ENCODE measurements at regions not wholly inside any gene's neighbourhood (a gene's known extent, or its start where the extent isn't known, plus 50 kb on each side); places are given as distances from the start of the nearest gene placed in this dataset.
"Not testable (repeated sequence)": the region's sequence is repeated elsewhere in the genome, so short reads cannot be mapped to it uniquely, and the experiment has no call there.

DNA sequence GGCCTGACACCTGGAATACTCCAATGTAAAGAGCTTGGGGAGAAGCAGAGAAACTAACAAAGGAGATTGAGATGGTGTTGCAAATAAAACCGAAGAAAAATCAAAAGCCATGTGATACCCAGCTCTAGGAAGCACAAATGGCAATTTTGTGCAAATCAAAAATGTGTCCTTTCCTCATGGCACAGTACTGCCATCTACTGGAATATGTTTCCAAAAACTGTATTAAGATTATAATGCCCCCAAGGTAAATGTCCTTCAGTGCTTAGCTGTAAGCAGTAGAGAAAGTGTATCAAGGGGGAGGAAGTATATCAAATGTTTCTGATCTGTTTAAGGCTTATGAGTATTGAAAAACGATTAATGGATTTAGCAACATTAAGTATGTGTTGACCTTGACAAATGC, 620.3 kb downstream of the ZWINT start:
- DNase-seq = not testable (repeated sequence)

DNA sequence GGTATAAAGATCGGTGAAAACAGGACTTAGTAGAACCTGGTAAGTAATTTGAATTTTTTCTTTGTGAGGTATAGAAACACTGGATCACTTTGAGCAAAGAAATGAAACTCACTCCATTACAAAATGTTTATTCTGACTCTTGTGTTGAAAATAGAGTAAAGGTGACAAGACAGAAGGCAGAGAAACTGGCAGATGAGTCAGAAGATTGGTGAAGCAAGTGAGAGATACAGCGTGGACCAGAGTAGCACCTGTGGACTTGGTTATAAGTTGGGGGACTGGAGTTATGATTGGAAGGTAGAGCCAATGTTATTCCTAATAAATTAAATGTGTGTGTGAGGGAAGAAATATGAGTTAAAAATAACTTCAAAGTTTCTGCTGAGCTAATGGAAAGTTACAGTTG, 620.9 kb downstream of the ZWINT start:
- DNase-seq = no peak

DNA sequence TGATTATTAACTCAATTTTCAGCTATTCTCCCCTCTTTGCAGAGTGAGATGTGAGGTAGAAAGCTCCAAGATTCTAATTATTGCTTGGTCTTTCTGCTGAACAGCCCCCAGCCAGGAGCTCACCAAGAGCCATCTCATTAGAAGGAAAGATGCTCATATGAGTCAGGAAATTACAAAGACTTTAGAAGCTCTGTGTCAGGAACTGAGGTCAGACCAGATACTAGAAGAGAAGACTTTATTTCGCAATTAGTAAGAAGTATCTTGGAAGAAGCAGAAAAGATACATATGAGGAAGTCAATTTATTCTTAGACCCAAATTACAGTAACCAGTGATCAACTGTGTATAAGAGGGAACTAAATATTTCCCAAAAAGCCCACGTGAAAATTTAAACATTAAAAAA, 626.9 kb downstream of the ZWINT start:
- DNase-seq = no peak

DNA sequence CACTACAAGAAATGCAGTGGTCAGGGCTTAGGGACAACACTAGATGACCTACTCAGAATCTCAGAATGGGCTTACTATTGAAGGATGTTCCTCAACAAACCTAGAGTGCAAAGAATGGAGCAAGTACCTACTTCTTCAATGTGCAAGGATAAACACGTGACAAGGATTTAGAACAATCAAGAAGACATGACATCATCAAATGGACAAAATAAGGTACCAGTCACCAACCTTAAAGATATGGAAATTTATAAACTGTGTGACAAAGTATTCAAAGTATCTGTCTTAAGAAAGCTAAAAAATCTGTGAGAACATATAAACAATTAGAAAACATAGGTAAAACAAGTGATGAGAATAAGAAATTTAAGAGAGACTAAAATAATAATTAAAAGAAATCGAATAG, 656.1 kb downstream of the ZWINT start:
- DNase-seq = no peak

DNA sequence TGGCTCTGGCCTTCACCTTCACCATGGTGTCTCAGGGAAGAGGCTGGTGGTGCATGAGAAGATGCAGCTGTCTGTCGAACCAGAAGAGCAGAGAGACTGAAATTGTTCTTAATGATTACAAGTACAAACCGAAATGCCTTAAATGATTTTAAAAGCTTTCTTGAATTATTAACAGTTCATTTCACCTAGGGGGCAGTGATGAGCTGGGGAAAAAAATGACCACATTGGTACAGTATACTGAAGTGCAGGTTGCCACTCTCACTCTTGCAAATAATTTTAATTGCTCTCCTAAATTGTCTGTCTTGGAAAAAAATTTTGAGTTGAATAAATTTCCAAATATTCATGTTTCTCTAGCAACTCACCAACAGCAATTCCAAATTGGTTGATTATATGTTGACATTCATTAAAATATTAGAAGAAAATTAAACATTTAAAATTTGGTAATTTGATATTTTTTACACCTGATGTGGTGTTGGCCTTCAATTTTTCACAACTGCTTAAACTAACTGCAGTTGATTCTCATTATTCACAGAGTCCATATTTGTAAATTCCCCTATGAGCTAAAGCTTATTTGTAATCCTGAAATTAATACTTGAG, 692.6 kb downstream of the ZWINT start:
- no peak for DNase-seq

DNA sequence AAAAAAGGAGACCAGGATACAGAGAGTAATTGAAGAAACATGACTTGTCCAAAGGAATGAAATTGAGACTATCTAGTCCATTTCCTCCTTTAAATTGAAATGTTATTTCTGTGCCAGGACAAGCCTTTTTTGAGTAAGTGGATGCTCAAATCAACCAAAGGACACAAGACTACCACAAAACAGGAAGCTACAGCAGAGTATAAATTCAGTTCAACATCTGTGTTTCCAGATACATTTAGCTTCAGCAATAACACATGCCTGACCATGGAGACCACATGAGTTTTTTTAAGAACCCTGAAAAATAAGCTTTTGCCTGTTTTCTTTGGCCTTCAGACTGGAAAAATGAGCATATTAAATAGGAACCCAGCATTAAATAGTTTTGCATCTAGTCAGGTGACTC, 707.5 kb downstream of the ZWINT start:
- DNase-seq = no peak

DNA sequence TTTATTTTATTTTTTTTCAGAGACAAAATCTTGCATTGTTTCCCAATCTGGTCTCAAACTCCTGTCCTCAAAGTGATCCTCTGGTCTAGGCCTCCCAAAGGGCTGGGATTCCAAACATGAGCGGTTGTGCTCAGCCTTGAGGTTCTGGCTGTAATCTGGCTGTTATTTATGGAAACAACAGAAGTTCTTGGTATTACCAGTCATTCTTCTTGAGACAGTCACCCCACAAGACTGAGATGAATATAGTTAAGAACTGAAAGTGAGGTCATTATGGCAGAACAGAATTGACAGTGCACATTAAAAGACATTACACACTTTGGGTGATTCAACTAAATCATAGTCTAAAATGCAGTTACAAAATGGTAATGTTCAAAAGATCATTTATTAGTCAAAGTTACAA, 719.5 kb downstream of the ZWINT start:
- DNase-seq = no peak

DNA sequence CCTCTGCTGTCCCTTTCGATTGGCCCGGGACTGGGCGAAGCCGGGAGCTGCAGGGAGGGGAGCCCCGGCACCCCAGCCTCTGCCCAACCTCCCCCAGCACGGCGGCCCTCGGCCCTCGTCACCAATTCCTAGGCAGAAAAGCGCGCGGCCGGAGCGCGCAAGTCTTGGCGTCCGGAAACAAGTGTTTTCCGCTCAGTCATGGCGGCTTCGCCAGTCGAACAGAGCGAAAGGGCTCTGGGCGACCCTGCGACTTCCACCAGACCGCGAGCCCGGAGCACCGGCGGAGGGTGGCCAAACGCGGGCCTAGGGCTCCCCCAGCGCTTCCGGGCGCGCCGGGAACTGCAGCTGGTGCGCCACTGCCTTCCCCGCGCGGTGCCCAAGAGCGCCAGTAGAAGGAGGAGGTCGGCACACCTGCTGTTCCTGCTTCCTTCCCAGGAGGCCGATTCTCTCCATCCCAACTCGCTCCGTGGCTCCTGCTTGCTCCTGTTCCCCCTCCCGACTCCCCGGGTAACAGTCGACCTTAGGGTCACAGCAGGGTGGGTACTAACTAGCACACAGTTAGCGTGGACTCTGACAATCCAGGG, 729.9 kb downstream of the ZWINT start:
- peak; percentile 16 for DNase-seq

DNA sequence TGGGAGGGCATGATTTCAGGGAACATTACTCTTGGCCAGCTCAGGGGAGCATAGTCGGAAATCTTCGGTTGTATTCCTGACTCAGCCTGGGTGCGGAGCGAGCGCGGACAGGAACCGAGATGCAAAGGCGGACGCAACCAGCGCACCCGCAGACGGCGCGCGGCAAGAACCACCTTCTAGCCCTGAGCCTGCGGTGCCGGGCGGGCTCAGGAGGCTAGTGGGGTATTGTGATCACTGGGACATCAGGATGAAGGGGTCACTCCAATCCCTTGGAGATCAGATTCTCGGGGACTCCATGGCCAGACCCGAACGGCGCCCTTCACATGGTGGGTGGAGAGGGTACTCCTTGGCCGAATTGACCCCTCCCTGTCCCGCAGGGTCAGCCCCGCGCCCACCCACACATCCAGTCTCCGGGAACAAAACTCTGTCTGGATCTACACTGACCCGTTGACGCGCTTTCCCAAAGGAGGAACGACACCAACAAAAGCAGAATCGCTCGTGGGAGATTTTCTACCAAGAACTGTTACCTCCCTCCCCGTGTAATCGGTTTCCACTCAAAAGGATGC, 730.5 kb downstream of the ZWINT start:
- DNase-seq = no peak

DNA sequence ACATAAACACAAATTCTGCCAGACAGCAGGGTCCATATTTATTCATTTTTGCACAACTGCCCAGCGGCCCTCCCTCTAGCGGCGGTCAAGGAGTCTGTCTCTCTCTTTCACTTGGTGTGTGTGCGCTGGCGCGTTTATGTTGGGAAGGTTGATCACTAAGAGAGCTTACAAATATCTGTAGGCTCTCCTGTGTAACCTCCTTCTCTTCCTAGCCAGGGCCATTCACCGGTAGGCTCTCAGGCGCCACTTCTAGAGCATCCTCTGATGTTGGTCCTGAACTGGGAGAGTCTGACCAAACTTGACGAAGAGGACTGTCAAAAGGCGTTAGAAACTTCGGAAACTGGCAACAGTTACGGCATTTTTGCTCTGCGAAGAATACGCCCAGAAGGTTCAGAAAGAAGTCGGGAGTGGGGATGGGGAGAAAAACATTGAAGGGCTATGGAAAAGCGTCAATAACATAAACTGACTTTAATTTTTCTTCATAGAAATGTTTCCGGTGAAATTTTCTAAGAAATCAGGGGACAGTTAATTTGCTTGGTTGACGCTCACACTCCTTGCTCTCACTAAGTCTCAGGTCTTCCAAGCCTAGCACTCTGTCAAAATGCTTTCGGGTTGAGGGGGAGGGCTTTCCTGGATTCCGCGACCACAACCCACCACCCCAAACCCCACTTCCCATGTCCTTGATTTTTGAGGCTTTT, 731.1 kb downstream of the ZWINT start:
- DNase-seq = peak; percentile 43

DNA sequence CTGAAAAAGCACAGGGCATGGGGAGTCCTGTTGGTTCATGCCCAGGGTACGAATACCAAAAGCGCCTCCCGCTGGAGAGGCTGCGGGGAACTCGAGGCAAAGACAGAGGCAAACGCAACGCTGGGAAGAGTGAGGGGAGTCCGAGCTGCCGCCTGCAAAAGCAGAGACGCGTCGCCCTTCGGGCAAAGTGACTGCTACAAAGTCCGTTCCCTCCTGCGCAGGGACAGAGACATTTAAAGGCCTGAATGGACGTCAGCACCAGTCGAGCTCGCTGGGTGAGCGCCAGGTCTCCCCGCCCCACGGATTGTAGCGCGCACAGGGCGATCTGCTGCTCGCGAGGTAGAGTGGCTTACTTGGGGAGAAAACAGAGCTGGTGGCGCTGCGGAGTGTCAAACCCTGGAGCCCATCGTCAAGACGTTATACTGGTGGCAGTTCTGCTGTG, 732.8 kb downstream of the ZWINT start:
- no peak for DNase-seq

DNA sequence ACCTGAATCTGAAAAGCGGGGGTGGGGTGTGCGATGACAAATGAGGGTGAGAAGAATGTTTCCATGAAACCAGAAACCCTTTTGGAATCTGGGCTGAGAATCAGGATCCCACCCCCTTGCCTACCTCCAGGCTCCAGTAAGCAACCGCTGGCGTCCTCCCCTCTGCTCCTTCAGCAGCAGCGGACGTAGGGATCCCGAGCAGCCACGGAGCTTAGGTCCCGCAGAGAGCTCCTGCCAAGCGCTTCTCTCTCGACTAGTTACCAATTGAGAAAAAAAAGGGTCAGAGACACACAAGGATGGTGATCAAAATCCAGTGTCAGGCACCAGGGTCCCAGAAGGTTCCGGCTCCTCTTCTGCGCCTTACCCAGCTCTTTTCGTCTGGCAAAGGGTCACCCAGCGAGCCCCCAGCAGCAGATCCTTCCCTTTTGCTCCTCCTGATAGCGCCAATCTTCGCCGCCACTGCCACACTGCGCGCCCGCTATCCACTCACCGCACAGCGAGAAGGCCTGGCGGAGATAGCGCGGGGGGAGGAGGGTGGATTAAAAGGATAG, 733.5 kb downstream of the ZWINT start:
- DNase-seq = no peak

DNA sequence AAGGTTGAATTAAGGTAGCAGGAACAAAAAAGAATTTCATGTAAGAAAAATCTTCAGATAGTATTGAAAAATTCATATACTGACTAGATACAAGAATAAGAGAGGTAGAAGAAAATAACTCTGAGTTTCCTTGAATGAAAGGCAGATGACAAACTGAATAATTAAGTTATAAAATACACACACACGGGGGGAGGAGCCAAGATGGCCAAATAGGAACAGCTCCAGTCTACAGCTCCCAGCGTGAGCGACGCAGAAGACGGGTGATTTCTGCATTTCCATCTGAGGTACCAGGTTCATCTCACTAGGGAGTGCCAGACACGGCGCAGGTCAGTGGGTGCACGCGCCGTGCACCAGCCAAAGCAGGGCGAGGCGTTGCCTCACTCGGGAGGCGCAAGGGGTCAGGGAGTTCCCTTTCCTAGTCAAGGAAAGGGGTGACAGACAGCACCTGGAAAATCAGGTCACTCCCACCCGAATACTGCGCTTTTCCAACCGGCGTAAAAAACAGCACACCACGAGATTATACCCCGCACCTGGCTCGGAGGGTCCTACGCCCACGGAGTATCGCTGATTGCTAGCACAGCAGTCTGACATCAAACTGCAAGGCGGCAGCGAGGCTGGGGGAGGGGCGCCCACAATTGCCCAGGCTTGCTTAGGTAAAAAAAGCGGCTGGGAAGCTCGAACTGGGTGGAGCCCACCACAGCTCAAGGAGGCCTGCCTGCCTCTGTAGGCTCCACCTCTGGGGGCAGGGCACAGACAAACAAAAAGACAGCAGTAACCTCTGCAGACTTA, 759.2 kb downstream of the ZWINT start:
- not testable (repeated sequence) for DNase-seq

DNA sequence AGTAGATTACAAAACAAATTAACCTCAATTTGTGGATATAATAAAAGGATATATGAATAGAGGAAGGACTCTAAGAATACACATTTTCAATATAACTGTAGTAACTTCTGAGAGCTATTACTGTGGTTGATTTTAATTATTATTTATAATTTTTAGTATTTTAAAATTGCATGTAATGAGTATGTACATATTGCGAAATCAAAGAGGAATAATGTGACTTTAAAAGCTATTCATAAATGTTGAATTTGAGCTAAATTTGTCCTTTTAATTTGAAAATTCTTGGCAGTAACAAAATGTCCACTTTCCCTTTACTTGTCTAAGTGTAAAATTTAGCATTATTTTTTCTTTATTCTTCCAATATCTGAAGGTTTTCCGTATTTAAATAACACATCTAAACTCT, 750.6 kb upstream of the PCDH15 start:
- no peak for DNase-seq

DNA sequence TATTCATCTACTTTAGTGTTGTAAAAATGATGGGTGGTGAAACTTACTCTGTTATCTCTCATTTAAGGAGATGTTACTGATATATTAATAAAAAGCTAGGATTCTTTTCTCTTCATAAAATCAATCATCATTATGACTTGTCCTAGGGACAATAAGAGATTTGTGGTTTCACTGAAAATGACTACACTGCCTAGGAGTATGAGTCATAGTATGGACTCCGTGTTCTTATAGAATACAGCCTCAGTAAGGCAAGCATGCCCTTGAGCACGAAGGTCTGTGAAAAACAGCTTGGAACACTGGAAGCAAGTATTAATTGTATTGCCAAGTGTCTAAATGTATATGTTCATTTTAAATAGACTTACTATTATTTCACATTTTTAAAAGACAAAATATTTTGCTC, 749.2 kb upstream of the PCDH15 start:
- DNase-seq = no peak

DNA sequence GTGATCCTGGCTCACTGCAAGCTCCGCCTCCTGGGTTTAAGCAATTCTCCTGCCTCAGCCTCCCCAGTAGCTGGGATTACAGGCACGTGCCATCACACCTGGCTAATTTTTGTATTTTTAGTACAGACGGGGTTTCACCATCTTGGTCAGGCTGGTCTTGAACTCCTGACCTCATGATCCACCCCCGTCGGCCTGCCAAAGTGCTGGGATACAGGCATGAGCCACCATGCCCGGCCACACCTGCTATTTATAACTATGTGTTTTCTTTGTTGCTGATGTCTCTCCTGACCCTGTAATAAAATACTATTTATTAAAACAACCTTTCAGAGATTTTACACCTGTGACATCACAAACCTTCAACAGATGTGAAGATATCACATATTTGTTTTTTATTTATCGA, 736.5 kb upstream of the PCDH15 start:
- not testable (repeated sequence) for DNase-seq

DNA sequence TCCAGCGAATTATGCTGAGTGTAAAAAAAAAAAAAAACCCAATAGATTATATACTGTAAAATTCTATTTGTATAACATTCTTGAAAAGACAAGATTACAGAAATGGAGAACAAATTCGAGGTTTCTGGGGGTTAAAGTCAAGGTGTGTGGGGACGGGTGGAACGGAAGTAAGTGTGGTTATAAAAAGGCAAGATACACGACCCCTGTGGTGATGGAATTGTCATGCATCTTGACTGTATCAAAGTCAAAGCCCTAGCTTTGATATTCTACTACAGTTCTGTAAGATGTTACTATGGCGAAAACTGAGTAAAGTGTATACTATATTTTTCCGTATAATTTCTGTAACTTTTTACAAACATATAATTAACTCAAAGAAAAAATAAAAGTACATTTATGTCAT, 718.2 kb upstream of the PCDH15 start:
- DNase-seq = no peak

DNA sequence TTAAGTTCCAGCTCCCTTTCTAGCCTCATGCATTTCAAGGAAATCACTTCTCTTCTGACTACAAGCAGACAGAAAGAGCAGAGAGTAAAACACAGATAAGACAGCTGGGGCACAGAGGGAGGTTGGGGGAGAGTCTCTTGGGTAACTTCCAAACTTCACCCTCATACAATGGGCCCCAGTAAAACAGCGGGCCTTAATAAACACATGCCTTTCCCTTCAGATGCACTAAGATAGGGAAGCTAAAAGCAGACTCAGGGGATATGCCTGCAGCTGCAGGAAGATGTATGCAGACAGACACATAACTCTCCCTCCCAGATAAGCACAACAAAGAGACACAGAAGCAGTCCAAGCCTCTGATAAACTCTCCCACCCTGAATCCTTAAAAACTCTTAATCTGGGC, 717.4 kb upstream of the PCDH15 start:
- DNase-seq = not testable (repeated sequence)

DNA sequence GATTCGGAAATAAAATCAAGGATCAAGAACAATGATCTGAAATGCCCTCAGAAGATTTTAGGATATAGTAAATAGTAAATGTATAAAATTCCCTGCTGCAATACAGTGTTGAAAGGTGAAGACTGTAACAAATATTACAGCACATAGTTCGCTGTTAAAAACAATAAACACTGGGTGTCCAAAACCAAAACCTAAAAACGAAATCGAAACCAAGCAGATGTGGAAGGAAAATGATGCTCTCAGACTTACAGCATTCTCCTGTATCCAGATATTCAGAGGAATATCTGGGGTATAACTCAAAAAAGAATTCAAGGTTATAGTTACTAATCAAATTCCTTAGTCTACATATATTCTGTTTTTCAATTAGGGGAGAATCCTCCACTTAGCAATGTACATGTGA, 708.1 kb upstream of the PCDH15 start:
- DNase-seq = no peak

DNA sequence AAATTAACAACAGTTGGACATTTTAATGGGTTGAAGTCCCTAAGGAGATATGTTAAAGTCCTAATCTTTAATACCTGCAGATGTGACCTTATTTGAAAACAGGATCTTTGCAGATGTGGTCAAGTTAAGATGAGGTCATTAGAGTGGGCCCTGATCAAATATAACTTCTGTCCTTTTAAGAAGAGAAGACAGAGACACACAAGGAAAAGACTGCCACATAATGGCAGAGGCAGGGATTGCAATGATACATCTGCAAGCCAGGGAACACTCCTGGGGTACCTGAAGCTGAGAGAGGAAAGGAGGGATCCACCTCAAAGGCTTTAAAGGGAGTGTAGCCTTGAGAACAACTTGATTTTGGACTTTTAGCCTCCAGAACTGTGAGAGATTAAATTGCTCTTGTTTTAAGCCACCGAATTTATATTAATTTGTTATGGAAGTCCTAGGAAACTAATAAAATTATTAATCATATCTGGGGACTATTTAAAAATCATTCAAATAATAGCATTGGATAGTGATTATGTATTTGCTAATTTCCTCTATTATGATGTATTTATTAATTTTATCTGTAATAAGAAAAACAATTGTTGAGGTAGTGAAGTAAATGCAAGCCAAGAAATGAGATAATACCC, 700.0 kb upstream of the PCDH15 start:
- DNase-seq = peak; percentile 26

DNA sequence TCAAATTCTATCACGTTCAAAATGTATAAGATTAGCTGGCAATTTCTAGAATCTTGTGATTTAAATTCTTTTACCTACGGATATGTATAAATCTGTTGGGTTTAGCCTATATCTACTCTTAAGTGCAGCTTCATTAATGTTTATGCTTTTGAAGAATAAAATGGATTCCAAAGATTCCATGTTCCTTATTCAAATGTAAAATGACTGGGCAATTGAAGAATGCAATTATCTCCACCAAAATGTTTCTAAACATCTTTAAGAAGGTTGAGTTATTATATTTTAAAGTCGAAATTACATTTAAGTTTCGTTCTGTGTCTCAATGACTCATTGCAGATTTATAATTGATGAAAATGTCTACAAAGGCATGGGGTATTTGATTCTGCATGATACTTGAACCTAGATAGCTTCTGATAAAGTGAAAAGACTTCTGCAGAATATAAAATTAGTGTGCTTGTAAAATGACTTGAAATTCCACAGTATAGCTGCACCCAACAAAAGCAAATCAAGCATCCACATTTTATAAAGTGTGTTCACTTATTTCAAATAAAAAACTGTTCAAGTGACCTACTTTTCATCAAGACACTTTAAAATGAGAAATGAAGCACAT, 697.0 kb upstream of the PCDH15 start:
- DNase-seq = no peak

DNA sequence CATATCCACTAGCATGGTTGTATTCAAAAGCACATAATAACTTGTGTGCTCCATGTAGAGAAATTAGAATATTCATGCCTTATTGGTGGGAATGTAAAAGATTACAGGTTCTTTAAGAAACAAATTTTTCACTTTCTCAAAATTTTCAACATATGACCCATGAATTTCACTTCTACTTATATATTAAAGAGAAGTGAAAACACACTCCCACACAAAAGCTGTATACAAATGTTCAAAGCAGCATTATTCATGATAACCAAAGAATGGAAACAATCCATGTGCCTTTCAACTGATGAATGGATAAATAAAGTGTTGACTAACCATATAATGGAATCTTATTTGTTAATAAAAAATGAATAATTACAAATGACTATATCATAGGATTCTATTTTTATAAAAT, 694.5 kb upstream of the PCDH15 start:
- DNase-seq = no peak

All from NCI-H2227 treated with DMSO at 0.1 percent for 48 hours (cell line).